Loucy (cell line): ENCODE measurements at regions not wholly inside any gene's neighbourhood (a gene's known extent, or its start where the extent isn't known, plus 50 kb on each side); places are given as distances from the start of the nearest gene placed in this dataset.

Experiments used
- H2AFZ ChIP-seq: fragments of 200-600 bp; sonication (generic); 2 replicates; pipeline ENCODE4 v1.6.0; 2016; ENCODE audit warnings: antibody characterized with exemption, mild to moderate bottlenecking, low read length, moderate library complexity
- H3F3A ChIP-seq: fragments of 200-600 bp; 2 replicates; pipeline ENCODE4 v1.6.0; 2016; ENCODE audit warnings: antibody characterized with exemption, low read depth, mild to moderate bottlenecking
- H3K27me3 ChIP-seq: fragments of 200-600 bp; sonication (generic); 2 replicates; pipeline ENCODE4 v1.6.1; 2014; ENCODE audit warnings: low read length, mild to moderate bottlenecking; ENCODE audit not compliant: insufficient read depth, poor library complexity, severe bottlenecking
- H3K36me3 ChIP-seq: fragments of 200-600 bp; sonication (generic); 2 replicates; pipeline ENCODE4 v1.6.1; 2016; ENCODE audit warnings: low read length; ENCODE audit not compliant: insufficient read depth
- H3K4me1 ChIP-seq: fragments of 200-600 bp; sonication (generic); 2 replicates; pipeline ENCODE4 v1.5.1; 2014; ENCODE audit warnings: low read length, mild to moderate bottlenecking; ENCODE audit not compliant: insufficient read depth, poor library complexity, severe bottlenecking
- H3K4me2 ChIP-seq: fragments of 200-600 bp; sonication (generic); 2 replicates; pipeline ENCODE4 v1.6.0; 2014; ENCODE audit warnings: antibody characterized with exemption, low read length, low read depth, mild to moderate bottlenecking; ENCODE audit not compliant: poor library complexity, severe bottlenecking
- H3K4me3 ChIP-seq: fragments of 200-600 bp; sonication (generic); 2 replicates; pipeline ENCODE4 v1.5.1; 2014; ENCODE audit warnings: low read length, mild to moderate bottlenecking, mixed read lengths; ENCODE audit not compliant: poor library complexity, severe bottlenecking
- H3K79me2 ChIP-seq: fragments of 200-600 bp; sonication (generic); 2 replicates; pipeline ENCODE4 v1.6.1; 2014; ENCODE audit warnings: low read length; ENCODE audit not compliant: insufficient read depth
- H3K9ac ChIP-seq: fragments of 200-600 bp; sonication (generic); 2 replicates; pipeline ENCODE4 v1.6.0; 2014; ENCODE audit warnings: mild to moderate bottlenecking, low read depth, low read length, moderate library complexity; ENCODE audit not compliant: poor library complexity, severe bottlenecking
- H3K9me2 ChIP-seq: fragments of 200-600 bp; sonication (generic); replicated peaks from 2 replicates; pipeline ENCODE4 v1.6.1; 2016; ENCODE audit warnings: low read depth, low read length, mixed read lengths
- H3K9me3 ChIP-seq: fragments of 200-600 bp; sonication (generic); 2 replicates; pipeline ENCODE4 v1.6.1; 2014; ENCODE audit warnings: mild to moderate bottlenecking, antibody characterized with exemption, low read length, low read depth; ENCODE audit not compliant: insufficient read depth
- H4K20me1 ChIP-seq: fragments of 200-600 bp; sonication (generic); 2 replicates; pipeline ENCODE4 v1.6.0; 2014; ENCODE audit warnings: antibody characterized with exemption, low read length, mild to moderate bottlenecking; ENCODE audit not compliant: insufficient read depth, poor library complexity, severe bottlenecking
- CTCF ChIP-seq: fragments of 200-600 bp; sonication (generic); conservative IDR thresholded peaks from 2 replicates; pipeline ENCODE4 v1.5.1; 2014; ENCODE audit warnings: mild to moderate bottlenecking, antibody characterized with exemption, low read length
- EZH2phosphoT487 ChIP-seq: fragments of 200-600 bp; IDR thresholded peaks from 2 replicates; pipeline ENCODE4 v1.6.1; 2018; ENCODE audit warnings: antibody characterized with exemption, mild to moderate bottlenecking, moderate library complexity, borderline replicate concordance

- no peak overlapping the region for H2AFZ ChIP-seq
- no peak for TF ChIP-seq EZH2phosphoT487
- TF ChIP-seq CTCF = no peak
- no peaks in the 10 kb centered on the region for H3K9me2 ChIP-seq
- H3K36me3 ChIP-seq = no peaks in the 10 kb centered on the region
- no peaks in the 10 kb centered on the region for H4K20me1 ChIP-seq
- no peaks in the 10 kb centered on the region; the same call in 1 of the 2 replicates for H3K9me3 ChIP-seq
- H3K4me1 ChIP-seq = no peaks in the 10 kb centered on the region
- no peak overlapping the region for H3K4me2 ChIP-seq
- H3F3A ChIP-seq = no peaks in the 10 kb centered on the region
- no peaks in the 10 kb centered on the region for H3K79me2 ChIP-seq
- H3K9ac ChIP-seq = no peak overlapping the region
- no peaks in the 10 kb centered on the region for H3K27me3 ChIP-seq
- H3K4me3 ChIP-seq = no peak overlapping the region
Observed at GRCh38 chr17:5947701-5948180, 122.4 kb upstream of the WSCD1 start.

- Histone ChIP-seq H3K79me2 (no peaks in the 10 kb centered on the region), H3K4me1 (no peaks in the 10 kb centered on the region), H3K9ac (no peak overlapping the region), H3K9me3 (no peaks in the 10 kb centered on the region), H2AFZ (no peak overlapping the region), H3K27me3 (no peaks in the 10 kb centered on the region), H4K20me1 (no peaks in the 10 kb centered on the region), H3K4me3 (no peak overlapping the region), H3F3A (no peaks in the 10 kb centered on the region), H3K9me2 (no peaks in the 10 kb centered on the region), H3K36me3 (no peaks in the 10 kb centered on the region), H3K4me2 (no peak overlapping the region)
- no peak for TF ChIP-seq CTCF
- TF ChIP-seq EZH2phosphoT487 = no peak
Observed at GRCh38 chr17:5948811-5949210, 121.4 kb upstream of the WSCD1 start.

GRCh38 chr17:5950878-5951277, 119.3 kb upstream of the WSCD1 start:
- H3K27me3 ChIP-seq = no peaks in the 10 kb centered on the region
- H3K4me1 ChIP-seq = no peaks in the 10 kb centered on the region
- no peak overlapping the region for H3K4me2 ChIP-seq

More at GRCh38 chr17:5950878-5951277, 119.3 kb upstream of the WSCD1 start:
- Histone ChIP-seq H3K9ac (no peak overlapping the region), H3K4me3 (no peak overlapping the region), H3K79me2 (no peaks in the 10 kb centered on the region), H3K9me2 (no peaks in the 10 kb centered on the region), H4K20me1 (no peaks in the 10 kb centered on the region), H3K36me3 (no peaks in the 10 kb centered on the region), H2AFZ (no peak overlapping the region), H3F3A (no peaks in the 10 kb centered on the region), H3K9me3 (no peaks in the 10 kb centered on the region; the same call in 1 of the 2 replicates)
- no peak for TF ChIP-seq EZH2phosphoT487
- TF ChIP-seq CTCF = no peak
